Body of pancreas (tissue), 4 donors: ENCODE measurements at regions not wholly inside any gene's neighbourhood (a gene's known extent, or its start where the extent isn't known, plus 50 kb on each side); places are given as distances from the start of the nearest gene placed in this dataset.

Source experiments
- POLR2A ChIP-seq, 3 donors: fragments of 450-650 bp; IDR thresholded peaks; one replicate each; pipeline ENCODE4 v1.6.1; 2016; ENCODE audit warnings: antibody characterized with exemption in 3 of 3, mild to moderate bottlenecking in 2 of 3
- TF ChIP-seq, protein P1 (sequence below), 7 experiments: fragments of 450-650 bp in 4 of 7; fragments of 200-600 bp in 3 of 7; sonication (generic) in 3 of 7; IDR thresholded peaks; one replicate each; pipeline ENCODE4 v1.5.1; 2016 to 2019; ENCODE audit warnings: antibody characterized with exemption in 7 of 7

DNA sequence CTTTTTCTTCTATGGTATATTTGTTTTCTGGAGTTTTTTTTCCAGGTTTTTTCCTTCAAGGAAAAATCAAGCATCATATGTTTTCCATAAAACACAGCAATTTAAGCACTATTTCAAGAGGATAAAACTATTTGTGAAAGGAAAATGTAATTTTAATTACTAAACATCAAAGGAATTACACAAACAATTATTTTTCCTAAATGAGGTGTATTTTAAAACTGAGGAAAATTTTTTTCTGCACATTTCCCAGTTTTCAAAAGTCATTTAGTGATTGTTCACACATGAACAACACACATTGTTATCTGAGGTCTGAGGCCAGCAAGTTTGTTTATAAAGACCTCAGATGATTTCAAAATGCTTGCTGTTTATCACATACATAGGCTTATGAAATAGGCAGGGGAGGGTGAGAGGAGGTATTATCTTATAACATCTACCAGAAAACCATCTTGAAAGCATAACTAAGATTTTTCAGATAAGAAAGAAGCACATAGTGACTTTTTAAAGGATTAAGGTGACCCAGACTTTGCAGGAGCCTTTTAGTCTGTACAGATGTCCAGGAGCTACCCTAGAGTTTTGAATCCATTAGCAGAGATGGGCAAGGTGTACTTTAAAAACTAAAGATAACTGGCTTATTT is 381.6 kb downstream of the GJA1 start:
- TF ChIP-seq POLR2A (IDR thresholded peaks at IDR 0.05), result no peak
- TF ChIP-seq, protein P1, sequence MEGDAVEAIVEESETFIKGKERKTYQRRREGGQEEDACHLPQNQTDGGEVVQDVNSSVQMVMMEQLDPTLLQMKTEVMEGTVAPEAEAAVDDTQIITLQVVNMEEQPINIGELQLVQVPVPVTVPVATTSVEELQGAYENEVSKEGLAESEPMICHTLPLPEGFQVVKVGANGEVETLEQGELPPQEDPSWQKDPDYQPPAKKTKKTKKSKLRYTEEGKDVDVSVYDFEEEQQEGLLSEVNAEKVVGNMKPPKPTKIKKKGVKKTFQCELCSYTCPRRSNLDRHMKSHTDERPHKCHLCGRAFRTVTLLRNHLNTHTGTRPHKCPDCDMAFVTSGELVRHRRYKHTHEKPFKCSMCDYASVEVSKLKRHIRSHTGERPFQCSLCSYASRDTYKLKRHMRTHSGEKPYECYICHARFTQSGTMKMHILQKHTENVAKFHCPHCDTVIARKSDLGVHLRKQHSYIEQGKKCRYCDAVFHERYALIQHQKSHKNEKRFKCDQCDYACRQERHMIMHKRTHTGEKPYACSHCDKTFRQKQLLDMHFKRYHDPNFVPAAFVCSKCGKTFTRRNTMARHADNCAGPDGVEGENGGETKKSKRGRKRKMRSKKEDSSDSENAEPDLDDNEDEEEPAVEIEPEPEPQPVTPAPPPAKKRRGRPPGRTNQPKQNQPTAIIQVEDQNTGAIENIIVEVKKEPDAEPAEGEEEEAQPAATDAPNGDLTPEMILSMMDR (IDR thresholded peaks at IDR 0.05), result no peak
